GM23338 (cell line): ENCODE measurements at regions not wholly inside any gene's neighbourhood (a gene's known extent, or its start where the extent isn't known, plus 50 kb on each side); places are given as distances from the start of the nearest gene placed in this dataset.

Source experiments
- ATAC-seq: fragments of 200-7000 bp; cut with Tn5 transposase; 3 replicates; pipeline ENCODE4 v1.9.1; 2020
- DNase-seq: peaks from one replicate; pipeline ENCODE4 v3.0.0-alpha.2; 2015; ENCODE audit warnings: low spot score
- H2AFZ ChIP-seq: fragments of 200-600 bp; sonication (generic); 2 replicates; pipeline ENCODE4 v1.8.0; 2016; ENCODE audit warnings: antibody characterized with exemption, mild to moderate bottlenecking, moderate library complexity
- H3F3A ChIP-seq: fragments of 200-600 bp; sonication (generic); replicated peaks from 2 replicates; pipeline ENCODE4 v1.8.0; 2017; ENCODE audit warnings: antibody characterized with exemption, mixed run types, low read depth
- H3K27ac ChIP-seq: fragments of 200-600 bp; sonication (generic); 2 replicates; pipeline ENCODE4 v1.6.1; 2016; ENCODE audit warnings: low read depth
- H3K27me3 ChIP-seq: fragments of 200-600 bp; sonication (generic); 2 replicates; pipeline ENCODE4 v1.8.0; 2016; ENCODE audit warnings: mild to moderate bottlenecking, mixed run types, moderate library complexity; ENCODE audit not compliant: insufficient read depth
- H3K36me3 ChIP-seq: fragments of 200-600 bp; sonication (generic); 2 replicates; pipeline ENCODE4 v1.8.0; 2016; ENCODE audit warnings: mild to moderate bottlenecking; ENCODE audit not compliant: insufficient read depth
- H3K4me1 ChIP-seq: fragments of 200-600 bp; sonication (generic); 2 replicates; pipeline ENCODE4 v1.8.0; 2016; ENCODE audit warnings: mild to moderate bottlenecking, moderate library complexity; ENCODE audit not compliant: insufficient read depth
- H3K4me2 ChIP-seq: fragments of 200-600 bp; sonication (generic); 2 replicates; pipeline ENCODE4 v1.7.1; 2017; ENCODE audit warnings: mixed run types
- H3K4me3 ChIP-seq: fragments of 200-600 bp; sonication (generic); 2 replicates; pipeline ENCODE4 v1.6.1; 2016; ENCODE audit warnings: mixed run types
- H3K79me2 ChIP-seq: fragments of 200-600 bp; sonication (generic); replicated peaks from 2 replicates; pipeline ENCODE4 v1.8.0; 2017; ENCODE audit warnings: mild to moderate bottlenecking; ENCODE audit not compliant: insufficient read depth
- H3K9me2 ChIP-seq: fragments of 200-600 bp; sonication (generic); 2 replicates; pipeline ENCODE4 v1.8.0; 2017; ENCODE audit not compliant: insufficient read depth
- H4K20me1 ChIP-seq: fragments of 200-600 bp; sonication (generic); replicated peaks from 2 replicates; pipeline ENCODE4 v1.8.0; 2017; ENCODE audit warnings: mild to moderate bottlenecking; ENCODE audit not compliant: insufficient read depth
- H3K27ac Mint-ChIP-seq: 2 replicates; pipeline ENCODE4 v1.8.0; 2020; ENCODE audit warnings: inconsistent platforms, mild to moderate bottlenecking, moderate library complexity, mixed read lengths
- H3K27me3 Mint-ChIP-seq: 3 replicates; pipeline ENCODE4 v1.8.0; 2022; ENCODE audit warnings: low read depth, mild to moderate bottlenecking, moderate library complexity, mixed read lengths, inconsistent platforms; ENCODE audit not compliant: insufficient read depth, poor library complexity
- H3K36me3 Mint-ChIP-seq: 3 replicates; pipeline ENCODE4 v1.8.0; 2021; ENCODE audit warnings: low read depth, mild to moderate bottlenecking, inconsistent platforms, moderate library complexity, mixed read lengths
- H3K4me1 Mint-ChIP-seq: 3 replicates; pipeline ENCODE4 v1.8.0; 2020; ENCODE audit warnings: mild to moderate bottlenecking, inconsistent platforms, mixed read lengths
- H3K4me3 Mint-ChIP-seq: 3 replicates; pipeline ENCODE4 v1.8.0; 2021; ENCODE audit warnings: moderate library complexity, mild to moderate bottlenecking, inconsistent platforms, mixed read lengths
- H3K9me3 Mint-ChIP-seq: 3 replicates; pipeline ENCODE4 v1.8.0; 2020; ENCODE audit warnings: moderate library complexity, mild to moderate bottlenecking, inconsistent platforms, mixed read lengths
- CREB1 ChIP-seq: fragments of 250-450 bp; sonication (Bioruptor Pico); IDR thresholded peaks from 2 replicates; pipeline ENCODE4 v1.5.0; 2020; ENCODE audit warnings: low read depth, mild to moderate bottlenecking, moderate library complexity
- EZH2 ChIP-seq: fragments of 200-600 bp; sonication (generic); IDR thresholded peaks from one replicate; pipeline ENCODE4 v1.8.0; 2017; ENCODE audit warnings: antibody characterized with exemption, mild to moderate bottlenecking, low read depth; ENCODE audit not compliant: unreplicated experiment
- EZH2phosphoT487 ChIP-seq: fragments of 200-600 bp; sonication (generic); IDR thresholded peaks from one replicate; pipeline ENCODE4 v1.8.1; 2018; ENCODE audit warnings: antibody characterized with exemption; ENCODE audit not compliant: unreplicated experiment
- JUNB ChIP-seq: IDR thresholded peaks from one replicate; pipeline ENCODE4 v1.6.1; 2016; ENCODE audit warnings: antibody characterized with exemption; ENCODE audit not compliant: unreplicated experiment
- NANOG ChIP-seq: IDR thresholded peaks from 2 replicates; pipeline ENCODE4 v1.6.1; 2016; ENCODE audit warnings: antibody characterized with exemption, borderline replicate concordance
- POLR2AphosphoS5 ChIP-seq: IDR thresholded peaks from 2 replicates; pipeline ENCODE4 v1.6.1; 2016; ENCODE audit warnings: antibody characterized with exemption, low read depth
- REST ChIP-seq: IDR thresholded peaks from one replicate; pipeline ENCODE4 v1.6.1; 2018; ENCODE audit warnings: antibody characterized with exemption; ENCODE audit not compliant: unreplicated experiment
- STAT1 ChIP-seq: IDR thresholded peaks from one replicate; pipeline ENCODE4 v1.6.1; 2016; ENCODE audit warnings: antibody characterized with exemption; ENCODE audit not compliant: unreplicated experiment
- ZNF114 ChIP-seq: fragments of 250-450 bp; sonication (Bioruptor Pico); IDR thresholded peaks from 2 replicates; pipeline ENCODE4 v1.5.0; 2020; ENCODE audit warnings: mild to moderate bottlenecking, moderate library complexity
- ZNF331 ChIP-seq: fragments of 250-450 bp; sonication (Bioruptor Pico); IDR thresholded peaks from 2 replicates; pipeline ENCODE4 v1.5.0; 2020; ENCODE audit warnings: low read depth, mild to moderate bottlenecking, moderate library complexity
- ZNF462 ChIP-seq: fragments of 250-450 bp; sonication (Bioruptor Pico); IDR thresholded peaks from 2 replicates; pipeline ENCODE4 v1.5.0; 2020; ENCODE audit warnings: mild to moderate bottlenecking, moderate library complexity
- TF ChIP-seq, protein P1 (sequence below): IDR thresholded peaks from 2 replicates; pipeline ENCODE4 v1.6.1; 2016; ENCODE audit warnings: antibody characterized with exemption

DNA sequence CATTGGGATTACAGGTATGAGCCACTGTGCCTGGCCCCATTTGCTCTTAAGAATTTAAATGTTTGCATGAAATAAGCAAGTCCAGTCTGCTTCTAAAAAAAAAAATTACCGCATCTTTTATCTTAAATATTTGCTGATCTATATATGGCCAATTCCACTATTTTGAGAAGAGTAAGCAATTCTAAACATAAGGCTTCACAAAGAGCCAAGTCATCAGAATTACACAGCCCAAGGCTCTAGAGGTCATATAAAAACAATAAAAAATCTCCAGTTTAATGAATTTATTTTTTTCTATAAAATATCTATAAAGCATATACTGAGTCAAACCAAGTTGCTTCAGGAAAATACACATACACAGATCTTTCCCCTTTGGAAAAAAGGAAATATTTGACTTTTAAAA, 79.0 kb upstream of the CPNE8 start (continued):
- TF ChIP-seq CREB1 (CRISPR knock-in tag) (no peak), ZNF331 (CRISPR knock-in tag) (no peak)

DNA sequence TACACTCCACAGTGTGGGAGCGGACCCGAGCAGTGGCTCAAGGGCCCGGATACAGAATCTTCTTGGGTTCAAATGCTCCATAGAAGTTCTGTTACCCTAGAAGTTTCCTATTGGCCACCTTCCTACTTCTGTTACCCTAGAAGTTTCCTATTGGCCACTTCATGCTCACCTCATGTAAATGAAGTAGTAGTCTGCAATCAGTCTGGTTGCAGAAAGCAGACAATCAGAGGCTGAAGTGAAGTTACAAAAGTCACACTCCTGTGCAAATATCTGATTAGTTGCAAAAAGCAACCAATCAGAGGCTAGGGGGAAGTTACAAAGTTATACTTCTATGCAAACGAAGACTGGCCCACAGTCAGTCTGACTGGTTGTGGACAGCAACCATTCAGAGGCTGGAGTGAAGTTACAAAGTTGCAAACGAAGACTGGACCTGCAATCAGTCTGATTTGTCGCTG, 77.8 kb upstream of the CPNE8 start:
- Histone ChIP-seq H3K27me3 (no peaks in the 10 kb centered on the region), H3K4me3 (no peak overlapping the region), H3K4me2 (no peak overlapping the region), H3F3A (no peaks in the 10 kb centered on the region), H2AFZ (no peak overlapping the region), H4K20me1 (no peaks in the 10 kb centered on the region), H3K27ac (no peak overlapping the region), H3K79me2 (no peaks in the 10 kb centered on the region), H3K4me1 (no peaks in the 10 kb centered on the region), H3K36me3 (peaks cover 6% of the 10 kb centered on the region; the same call in 1 of the 2 replicates), H3K9me2 (no peaks in the 10 kb centered on the region; the same call in 1 of the 2 replicates)
- Mint-ChIP-seq H3K27ac (no peak overlapping the region), H3K4me3 (no peak overlapping the region), H3K9me3 (peaks cover 32% of the 10 kb centered on the region), H3K27me3 (no peaks in the 10 kb centered on the region), H3K4me1 (peaks cover 4% of the 10 kb centered on the region; the same call in 1 of the 3 replicates), H3K36me3 (peaks cover 17% of the 10 kb centered on the region)
- TF ChIP-seq REST (no peak), ZNF462 (CRISPR knock-in tag) (no peak), ZNF331 (CRISPR knock-in tag) (no peak), POLR2AphosphoS5 (no peak), JUNB (no peak), NANOG (no peak), STAT1 (no peak), EZH2 (no peak), EZH2phosphoT487 (no peak), ZNF114 (CRISPR knock-in tag) (no peak)
- TF ChIP-seq, protein P1, sequence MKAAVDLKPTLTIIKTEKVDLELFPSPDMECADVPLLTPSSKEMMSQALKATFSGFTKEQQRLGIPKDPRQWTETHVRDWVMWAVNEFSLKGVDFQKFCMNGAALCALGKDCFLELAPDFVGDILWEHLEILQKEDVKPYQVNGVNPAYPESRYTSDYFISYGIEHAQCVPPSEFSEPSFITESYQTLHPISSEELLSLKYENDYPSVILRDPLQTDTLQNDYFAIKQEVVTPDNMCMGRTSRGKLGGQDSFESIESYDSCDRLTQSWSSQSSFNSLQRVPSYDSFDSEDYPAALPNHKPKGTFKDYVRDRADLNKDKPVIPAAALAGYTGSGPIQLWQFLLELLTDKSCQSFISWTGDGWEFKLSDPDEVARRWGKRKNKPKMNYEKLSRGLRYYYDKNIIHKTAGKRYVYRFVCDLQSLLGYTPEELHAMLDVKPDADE = no peak
- ATAC-seq = no peak
- DNase-seq = no peak
